CD4-positive, alpha-beta T cell treated with Interleukin-6 at 100 ng/mL for 8 hours (primary cell): ENCODE measurements at regions not wholly inside any gene's neighbourhood (a gene's known extent, or its start where the extent isn't known, plus 50 kb on each side); places are given as distances from the start of the nearest gene placed in this dataset.

Experiments used
- DNase-seq: peaks from one replicate; pipeline ENCODE4 v3.0.0-alpha.2; 2020; ENCODE audit warnings: mixed read lengths, low spot score

- no peak for DNase-seq
Measured at GRCh38 chr15:31824024-31824423, 206.3 kb upstream of the CHRNA7 start.

GRCh38 chr15:31828594-31828993 lies 201.7 kb upstream of the CHRNA7 start:
- DNase-seq = no peak

GRCh38 chr15:31830591-31830990 lies 199.7 kb upstream of the CHRNA7 start:
- DNase-seq = no peak

- no peak for DNase-seq
Measured at GRCh38 chr15:31831596-31831995, 198.7 kb upstream of the CHRNA7 start.

GRCh38 chr15:31834654-31835053 lies 195.7 kb upstream of the CHRNA7 start:
- DNase-seq = no peak

GRCh38 chr15:31839388-31839787 lies 190.9 kb upstream of the CHRNA7 start:
- DNase-seq = no peak

GRCh38 chr15:31840849-31841476 lies 189.4 kb upstream of the CHRNA7 start:
- no peak for DNase-seq

GRCh38 chr15:31842532-31843195 lies 187.7 kb upstream of the CHRNA7 start:
- no peak for DNase-seq

GRCh38 chr15:31843426-31844055 lies 186.8 kb upstream of the CHRNA7 start:
- DNase-seq = no peak

- DNase-seq = no peak
Measured at GRCh38 chr15:31845791-31846190, 184.5 kb upstream of the CHRNA7 start.

- DNase-seq = no peak
Measured at GRCh38 chr15:31847961-31848360, 182.4 kb upstream of the CHRNA7 start.

GRCh38 chr15:31848621-31849020 lies 181.7 kb upstream of the CHRNA7 start:
- no peak for DNase-seq

- no peak for DNase-seq
Measured at GRCh38 chr15:31852933-31853799, 177.1 kb upstream of the CHRNA7 start.

GRCh38 chr15:31856581-31856980 lies 173.7 kb upstream of the CHRNA7 start:
- DNase-seq = no peak

- DNase-seq = no peak
Measured at GRCh38 chr15:31857194-31857593, 173.1 kb upstream of the CHRNA7 start.

GRCh38 chr15:31858026-31858425 lies 172.3 kb upstream of the CHRNA7 start:
- DNase-seq = no peak

GRCh38 chr15:31866248-31866647 lies 164.1 kb upstream of the CHRNA7 start:
- DNase-seq = no peak

- peak; percentile 58 for DNase-seq
Measured at GRCh38 chr15:31867536-31868442, 162.5 kb upstream of the CHRNA7 start.

GRCh38 chr15:31869686-31870307 lies 160.5 kb upstream of the CHRNA7 start:
- DNase-seq = no peak

GRCh38 chr15:31870328-31871165 lies 159.8 kb upstream of the CHRNA7 start, which contains the start of gene OTUD7A:
Gene OTUD7A, minus strand, starts transcription at chr15:31870673.
- DNase-seq = peak; percentile 82
